NOMO-1 treated with dmso at 0.1 percent for 144 hours (cell line): ENCODE measurements at regions not wholly inside any gene's neighbourhood (a gene's known extent, or its start where the extent isn't known, plus 50 kb on each side); places are given as distances from the start of the nearest gene placed in this dataset.
"Not testable (repeated sequence)": the region's sequence is repeated elsewhere in the genome, so short reads cannot be mapped to it uniquely, and the experiment has no call there.

Source experiments
- DNase-seq: peaks from one replicate; lab custom pipeline; 2025; ENCODE audit not compliant: unreplicated experiment; lab: John Stamatoyannopoulos, UW

DNA sequence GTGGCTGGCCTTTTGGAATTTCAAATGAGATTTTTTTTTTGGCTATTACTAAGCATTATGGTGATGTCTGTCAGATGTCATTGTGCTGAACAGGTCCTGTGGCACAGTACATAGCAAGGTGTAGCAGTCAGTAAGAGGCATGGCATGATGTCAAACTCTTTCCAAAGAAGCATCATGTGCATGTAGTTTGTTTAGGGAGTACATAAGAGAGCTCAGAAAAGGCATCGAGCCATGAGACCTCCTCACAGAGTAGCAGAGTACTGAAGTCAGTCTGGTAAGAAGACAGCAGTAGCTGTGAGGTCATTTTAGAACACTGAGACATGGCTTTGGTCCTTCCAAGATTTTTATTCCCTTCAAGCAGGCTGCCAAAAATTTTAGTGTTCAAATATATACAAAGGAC is 134.9 kb upstream of the SPRED1 start:
- no peak for DNase-seq

DNA sequence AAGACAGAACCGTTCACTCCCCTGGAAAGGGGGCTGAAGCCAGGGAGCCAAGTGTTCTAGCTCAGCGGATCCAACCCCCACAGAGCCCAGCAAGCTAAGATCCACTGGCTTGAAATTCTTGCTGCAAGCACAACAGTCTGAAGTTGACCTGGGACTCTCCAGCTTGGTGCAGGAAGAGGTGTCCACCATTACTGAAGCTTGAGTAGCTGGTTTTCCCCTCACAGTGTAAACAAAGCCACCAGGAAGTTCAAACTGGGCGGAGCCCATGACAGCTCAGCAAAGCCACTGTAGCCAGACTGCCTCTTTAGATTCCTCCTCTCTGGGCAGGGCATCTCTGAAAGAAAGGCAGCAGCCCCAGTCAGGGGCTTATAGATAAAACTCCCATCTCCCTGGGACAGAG is 132.8 kb upstream of the SPRED1 start:
- DNase-seq: not testable (repeated sequence)

DNA sequence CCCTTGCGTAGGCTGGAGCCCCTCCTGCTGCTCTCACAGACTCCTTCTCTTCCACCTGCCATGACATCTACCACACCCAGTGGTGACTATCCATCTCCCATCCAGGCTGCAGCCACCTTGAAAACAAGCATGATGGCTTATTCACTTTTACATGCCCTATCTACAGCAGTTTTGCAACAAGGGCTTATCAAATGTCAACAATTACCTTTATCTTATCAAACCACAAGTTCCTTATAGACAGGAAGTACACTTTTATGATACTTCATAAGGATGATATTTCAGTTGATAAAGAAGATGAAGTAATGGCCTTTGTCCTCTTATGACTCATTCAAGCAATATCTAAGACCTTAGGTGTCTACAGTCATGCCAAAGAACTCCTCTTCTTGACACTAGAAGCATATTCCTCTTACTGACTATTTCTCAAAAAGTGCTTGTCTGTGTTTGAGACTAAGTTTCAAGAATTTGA is 125.3 kb upstream of the SPRED1 start:
- DNase-seq: no peak

DNA sequence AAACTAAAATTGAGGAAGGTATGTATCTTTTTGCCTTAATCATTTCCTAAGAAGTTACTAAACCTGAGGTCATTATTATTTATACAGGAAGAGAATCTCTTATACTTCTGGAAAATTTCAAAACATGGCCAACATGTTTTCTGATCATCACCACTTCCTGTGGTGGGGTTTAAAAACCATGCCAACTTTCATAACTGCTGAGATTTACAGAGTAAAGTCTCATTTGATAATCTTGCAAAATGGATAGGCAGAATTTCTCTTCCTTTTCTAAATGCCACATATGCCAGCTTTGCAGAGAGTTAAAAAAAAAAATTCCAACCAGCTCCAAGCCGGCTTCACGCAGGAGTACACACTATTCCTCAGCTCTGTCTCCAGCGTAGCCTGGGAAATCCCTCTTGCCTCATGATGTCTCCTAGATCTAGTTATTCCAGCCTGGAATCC is 124.3 kb upstream of the SPRED1 start:
- DNase-seq: no peak

DNA sequence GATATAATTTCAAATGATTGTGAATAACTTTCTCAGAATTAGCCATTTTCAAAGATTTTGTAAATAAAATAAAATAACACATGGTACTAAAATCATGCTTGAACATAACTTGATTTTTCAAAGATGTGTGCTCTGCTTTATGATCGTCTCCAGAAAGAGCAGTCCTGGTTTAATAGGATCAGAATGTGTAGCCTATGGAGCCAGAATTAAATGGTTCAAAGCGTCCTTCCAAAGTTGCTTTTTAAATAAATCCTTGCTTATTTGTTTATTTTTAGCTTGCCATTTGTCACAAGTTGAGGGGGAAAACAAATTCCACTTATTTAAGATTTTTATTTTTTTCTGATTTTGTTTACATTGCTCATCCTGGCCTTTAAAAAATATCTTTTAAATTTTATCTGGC is 123.7 kb upstream of the SPRED1 start:
- no peak for DNase-seq

DNA sequence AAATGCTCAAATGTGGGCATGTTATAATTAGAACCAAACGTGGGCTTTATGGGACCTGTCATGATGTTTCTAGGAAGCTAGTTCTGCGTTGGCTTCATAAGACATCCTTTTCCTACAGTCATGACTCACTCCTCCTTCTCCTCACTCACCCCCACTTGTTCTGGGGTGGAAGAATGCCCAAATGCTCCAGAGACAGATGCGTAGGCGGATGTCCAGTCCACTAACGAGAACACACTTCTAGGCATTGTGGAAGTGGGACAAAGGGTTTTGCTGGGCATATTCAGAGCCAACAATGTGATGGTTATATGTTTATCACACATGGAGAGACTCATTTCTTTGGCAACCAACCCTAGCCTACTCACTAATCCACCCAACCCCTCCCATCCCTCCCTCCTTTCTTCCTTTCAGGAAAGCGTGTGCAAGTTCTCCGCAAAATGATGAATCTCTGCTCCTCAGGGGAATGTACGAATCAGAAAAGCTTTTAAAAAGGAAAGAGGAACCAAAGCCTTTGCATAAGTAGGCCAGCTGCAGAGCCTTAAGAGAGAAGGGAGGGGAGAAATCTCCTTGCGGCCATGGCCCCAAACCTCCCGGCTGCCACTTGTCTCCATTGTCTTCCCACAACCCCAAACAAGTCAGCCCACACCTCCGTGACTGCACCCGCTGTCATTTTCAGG is 123.0 kb upstream of the SPRED1 start:
- no peak for DNase-seq

DNA sequence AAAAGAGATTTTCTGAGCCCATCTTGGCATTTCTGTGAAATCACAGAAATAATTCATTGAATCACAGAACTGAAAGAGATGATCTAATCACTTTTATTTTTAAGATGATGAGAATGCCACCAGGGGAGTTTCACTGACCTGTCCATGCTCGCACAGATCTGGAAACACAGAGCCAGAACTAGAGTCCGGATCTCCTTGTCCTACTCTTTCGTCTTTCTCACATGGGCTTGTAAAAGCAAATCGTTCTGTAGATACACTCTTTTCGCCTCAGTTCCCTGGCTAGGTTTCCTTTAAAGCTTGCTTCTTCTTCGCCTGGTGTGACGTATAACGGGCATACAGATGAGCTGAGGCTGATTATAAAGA is 122.5 kb upstream of the SPRED1 start:
- DNase-seq: no peak

DNA sequence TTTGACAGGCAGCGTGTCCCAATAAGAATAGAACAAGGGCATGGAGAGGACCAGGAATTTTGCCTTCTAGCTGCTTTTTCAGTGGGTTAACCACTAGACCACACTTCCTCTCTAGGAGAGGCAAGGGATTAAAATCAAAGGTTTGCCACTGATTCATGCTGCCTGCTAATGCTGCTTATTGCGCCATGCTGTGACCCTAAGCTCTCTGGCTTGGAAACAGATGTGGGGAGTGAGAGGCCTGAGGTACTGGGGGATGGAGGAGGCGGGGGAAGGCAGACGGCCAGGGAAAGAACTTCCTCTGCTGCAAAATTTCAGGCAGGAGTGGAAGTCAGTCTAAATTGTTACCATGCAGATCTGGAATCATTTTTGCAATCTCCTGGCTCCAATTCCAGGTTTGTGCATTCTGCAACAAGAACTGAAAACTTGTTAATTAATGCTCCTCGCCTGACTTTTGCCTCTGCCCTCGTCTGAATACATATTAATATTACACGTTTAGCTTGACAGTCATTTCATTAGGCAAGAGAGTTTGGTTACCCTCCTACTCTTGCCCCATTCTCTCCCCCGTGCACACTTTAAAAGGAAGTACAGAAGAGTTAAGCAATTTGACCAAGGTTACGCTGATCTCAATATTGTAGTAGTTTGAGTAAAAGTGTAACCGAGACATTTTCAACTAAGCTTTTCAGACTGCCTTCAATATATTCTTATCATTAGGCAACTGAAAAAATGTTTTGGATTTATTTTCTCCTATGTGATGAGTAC is 121.7 kb upstream of the SPRED1 start:
- DNase-seq: peak; percentile 76

DNA sequence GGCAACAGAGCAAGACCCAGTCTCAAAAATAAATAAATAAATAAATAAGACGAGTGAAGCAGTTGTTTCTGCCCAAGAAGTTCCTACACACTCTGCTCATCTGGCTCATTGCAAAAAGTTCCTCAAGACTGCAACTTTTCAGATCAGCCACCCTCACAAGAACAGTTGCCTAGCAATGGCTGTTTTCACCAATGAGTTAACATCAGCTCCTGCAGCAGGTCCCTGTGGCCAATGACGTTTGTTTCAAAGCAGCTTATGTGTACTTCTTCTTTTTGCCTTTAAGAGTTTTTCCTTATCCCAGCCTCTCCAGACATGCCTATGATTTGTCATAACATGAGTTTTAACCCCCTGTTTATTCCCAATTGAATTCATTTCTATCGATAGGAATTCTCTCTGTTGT is 118.4 kb upstream of the SPRED1 start:
- no peak for DNase-seq

DNA sequence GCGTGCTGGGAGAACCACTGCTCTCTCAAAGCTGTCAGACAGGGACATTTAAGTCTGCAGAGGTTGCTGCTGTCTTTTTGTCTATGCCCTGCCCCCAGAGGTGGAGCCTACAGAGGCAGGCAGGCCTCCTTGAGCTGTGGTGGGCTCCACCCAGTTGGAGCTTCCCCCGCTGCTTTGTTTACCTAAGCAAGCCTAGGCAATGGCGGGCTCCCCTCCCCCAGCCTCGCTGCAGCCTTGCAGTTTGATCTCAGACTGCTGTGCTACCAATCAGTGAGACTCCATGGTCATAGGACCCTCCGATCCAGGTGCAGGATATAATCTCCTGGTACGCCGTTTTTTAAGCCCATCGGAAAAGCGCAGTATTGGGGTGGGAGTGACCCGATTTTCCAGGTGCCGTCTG is 110.4 kb upstream of the SPRED1 start:
- not testable (repeated sequence) for DNase-seq

DNA sequence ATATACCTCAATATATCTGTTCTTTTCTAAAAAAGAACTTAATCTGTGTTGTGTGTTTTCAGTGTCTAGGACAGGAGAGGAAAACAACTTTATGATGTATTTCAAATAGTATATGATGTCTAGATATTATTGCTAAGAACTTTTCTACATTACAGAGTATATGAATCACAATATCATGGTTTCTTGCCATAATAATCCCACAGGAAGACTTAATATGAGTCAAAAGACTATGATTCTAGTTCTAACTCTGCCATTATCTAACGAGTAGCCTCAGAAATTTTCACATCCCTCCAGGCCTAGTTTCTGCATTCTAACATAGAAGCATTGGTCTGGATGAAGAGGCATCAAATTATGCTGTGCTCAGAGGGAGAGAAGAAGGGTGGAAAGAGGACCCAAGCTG is 107.7 kb upstream of the SPRED1 start:
- no peak for DNase-seq

DNA sequence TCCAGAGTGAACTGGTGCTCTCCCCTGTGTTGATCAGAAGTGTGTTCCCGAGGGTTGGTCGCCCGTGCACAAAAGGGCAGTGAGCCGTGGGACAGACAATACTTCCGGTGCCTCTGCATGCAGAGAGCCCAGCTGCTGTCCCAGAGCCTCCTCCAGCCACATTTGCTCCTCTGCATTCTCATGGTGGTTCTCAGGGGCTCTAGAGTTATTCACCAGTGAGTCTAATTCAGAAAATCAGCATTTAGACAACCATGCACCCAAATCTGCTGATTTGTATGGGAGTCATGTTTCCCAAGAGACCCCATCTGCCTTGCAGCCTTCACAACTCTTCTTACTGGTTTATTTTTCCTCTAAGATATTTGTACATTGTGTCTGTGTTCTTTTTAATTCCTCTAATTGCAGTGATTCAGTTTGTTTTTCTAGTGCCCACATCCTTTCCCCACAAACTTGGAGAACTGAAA is 107.0 kb upstream of the SPRED1 start:
- DNase-seq: no peak

DNA sequence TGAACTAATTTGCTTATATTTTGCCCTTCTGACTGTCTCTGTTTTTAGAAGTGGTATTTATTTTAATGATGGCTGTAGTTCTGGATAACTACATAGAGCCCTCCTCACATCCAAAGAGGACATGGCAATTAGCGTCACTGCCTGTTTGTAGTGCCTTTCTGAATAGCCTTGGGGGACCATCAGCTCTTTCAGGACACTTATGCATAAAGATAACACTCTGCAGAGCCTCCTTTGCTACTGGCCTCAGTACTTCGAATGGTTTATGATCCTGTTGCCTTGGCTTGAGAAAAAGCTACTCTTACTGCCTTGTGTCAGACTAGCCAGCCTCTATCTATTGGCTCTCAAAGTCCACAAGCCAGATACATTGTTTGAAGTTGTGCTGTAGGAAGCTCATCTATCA is 105.4 kb upstream of the SPRED1 start:
- no peak for DNase-seq

DNA sequence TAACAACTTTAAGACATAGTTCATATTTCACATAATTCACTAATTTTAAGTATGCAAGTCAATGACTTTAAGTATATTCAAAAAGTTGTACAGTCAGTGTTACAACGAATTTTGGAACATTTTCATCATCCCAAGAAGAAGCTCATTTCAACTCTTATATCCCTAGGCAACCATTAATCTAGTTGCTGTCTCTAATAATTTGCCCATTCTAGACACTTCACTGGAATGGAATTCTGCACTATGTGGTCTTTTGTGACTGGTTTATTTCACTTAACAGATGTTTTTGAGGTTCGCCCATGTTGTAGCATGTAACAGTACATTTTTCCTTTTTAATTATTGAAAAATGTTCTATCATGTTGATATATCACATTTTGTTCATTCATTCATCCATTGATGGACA is 104.2 kb upstream of the SPRED1 start:
- no peak for DNase-seq

DNA sequence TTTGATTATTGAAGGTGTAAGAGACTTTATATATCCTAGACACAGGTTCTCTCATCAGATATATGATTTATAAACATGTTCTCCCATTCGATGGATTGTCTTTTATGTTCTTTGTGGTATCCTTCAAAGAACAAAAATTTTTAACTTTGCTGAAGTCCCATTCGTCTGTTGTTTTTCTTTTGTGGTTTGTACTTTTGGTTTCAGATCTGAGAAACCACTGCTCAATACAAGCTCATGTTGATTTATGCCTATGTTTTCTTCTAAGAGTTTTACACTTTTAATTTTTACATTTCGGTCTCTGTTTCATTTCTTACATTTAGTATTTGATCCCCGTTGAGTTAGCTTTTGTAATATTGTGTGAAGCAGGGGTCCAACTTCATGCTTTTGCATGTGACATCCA is 103.3 kb upstream of the SPRED1 start:
- no peak for DNase-seq

DNA sequence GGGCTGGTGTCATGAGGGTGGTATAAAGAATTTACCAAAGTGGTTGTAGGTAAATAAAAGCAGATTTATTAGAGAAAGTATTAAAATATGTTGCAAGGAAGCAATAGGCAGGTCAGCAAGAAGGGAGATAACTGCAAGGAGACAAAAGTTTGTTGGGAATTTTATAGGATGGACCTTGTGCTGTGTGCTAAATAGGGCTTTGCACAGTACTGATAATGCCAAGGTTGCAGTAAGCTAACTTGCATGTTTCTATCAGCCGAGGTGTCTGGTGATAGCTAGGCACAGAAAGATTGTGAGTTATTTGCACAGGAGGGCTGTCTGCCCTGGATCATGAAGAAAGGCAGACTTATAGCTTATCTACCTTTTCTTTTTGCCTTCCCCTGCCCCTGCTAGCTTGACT is 102.5 kb upstream of the SPRED1 start:
- DNase-seq: no peak

DNA sequence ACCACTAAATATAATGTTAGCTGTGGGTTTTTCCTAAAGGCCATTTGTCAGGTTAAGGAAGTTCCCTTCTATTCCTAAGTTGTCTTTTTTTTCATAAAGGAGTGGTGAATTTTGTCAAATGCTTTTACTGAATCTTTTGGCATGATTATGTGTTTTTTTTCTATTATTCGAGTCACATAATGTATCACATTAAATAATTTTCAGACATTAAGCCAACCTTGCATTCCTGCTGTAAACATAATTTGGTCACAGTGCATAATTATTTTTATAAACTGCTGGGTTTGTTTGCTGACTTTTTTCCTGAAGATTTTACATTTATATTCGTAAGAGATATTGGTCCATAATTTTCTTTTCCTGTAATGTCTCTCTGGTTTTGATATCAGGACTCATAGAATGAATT is 101.8 kb upstream of the SPRED1 start:
- no peak for DNase-seq

DNA sequence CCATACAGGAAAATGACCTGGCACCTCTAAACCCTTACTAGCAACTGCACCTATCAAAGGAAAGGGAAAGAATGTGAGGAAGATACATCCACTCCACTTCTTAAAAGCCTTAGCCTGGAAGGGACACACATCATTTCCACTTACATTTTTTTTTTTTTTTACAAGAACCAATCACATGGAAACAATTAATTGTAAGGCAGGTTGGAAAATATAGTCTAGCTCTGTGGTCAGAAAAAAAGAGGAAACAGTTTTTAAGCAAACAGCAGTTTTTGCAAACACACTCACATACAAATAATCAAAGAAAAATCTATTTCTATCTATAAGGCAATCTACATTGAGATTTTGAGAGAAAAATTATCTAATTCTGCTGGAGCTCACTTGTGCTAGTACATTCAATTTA is 98.9 kb upstream of the SPRED1 start:
- no peak for DNase-seq

DNA sequence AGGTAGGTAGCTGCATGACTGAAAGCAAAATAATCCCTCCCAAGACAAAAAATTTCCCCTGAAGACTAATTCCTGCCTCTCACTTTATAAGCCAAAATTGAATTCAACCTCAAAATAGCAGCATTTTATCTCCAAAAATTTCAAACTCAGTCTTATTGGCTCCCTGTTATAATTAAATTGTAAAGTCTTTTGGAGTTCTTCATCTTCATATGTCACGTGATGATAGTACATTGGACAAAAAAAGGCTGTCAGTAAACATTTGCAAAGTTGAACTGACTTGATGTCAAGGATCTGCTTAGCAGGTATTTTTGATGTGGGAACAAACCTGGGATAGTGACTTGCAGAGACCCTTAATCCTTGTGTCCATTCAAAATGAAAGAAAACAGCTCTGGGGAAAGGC is 98.4 kb upstream of the SPRED1 start:
- no peak for DNase-seq

DNA sequence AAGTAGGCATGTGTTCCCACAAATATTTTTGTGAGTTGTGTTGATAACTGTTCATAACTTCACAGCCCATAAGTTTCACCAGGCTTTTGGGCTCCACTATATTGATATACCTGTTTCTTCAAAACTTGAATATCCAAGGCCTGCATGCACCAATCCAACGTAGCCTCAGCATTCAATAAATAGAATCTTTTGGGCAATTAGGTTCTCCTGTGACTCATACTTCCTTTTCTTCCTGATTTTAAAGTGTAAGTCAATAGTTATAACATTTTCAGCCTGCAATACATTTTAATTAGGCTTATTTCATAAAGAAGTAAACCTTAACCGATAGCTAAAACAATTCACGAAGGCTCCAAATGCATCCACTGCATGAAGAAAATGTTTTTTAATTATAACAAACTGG is 97.8 kb upstream of the SPRED1 start:
- DNase-seq: no peak

DNA sequence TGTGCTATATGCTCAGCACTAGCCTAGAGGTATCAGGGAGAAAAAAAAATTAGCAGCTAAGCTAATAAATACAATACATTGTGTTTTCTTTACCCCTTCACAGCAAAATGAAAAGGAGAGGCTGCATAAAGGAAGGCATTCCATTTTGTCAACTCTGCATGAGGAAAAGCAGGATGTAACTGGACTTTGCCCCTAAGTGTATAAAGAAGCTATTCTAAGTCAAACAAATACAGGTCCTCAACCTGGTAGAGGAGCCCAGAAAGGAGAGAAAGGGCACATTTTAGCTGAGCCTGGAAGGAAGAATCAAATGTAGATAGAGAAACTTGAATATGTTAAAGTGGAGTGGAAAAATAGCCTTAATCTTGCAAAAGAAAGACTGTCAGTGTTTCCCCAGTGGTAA is 89.0 kb upstream of the SPRED1 start:
- no peak for DNase-seq

DNA sequence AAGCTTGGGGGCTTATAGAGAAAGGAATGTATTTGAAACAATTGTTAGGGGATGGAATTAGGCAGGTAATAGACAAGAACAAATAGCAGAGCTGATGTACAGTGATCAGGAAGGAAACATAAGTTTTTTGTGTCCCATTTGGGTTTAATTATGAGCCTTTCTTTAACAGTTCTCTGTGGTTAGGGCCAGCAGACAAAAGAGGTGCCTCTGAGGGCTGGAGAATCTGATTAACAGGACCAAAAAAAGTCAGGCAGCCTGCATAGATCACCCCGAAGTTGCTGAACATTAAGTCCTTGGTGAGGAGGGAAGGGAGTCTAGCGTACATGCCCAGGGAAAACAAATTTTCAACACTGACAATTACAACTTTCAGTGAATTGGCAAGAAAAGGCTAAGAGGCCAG is 88.6 kb upstream of the SPRED1 start:
- DNase-seq: no peak

DNA sequence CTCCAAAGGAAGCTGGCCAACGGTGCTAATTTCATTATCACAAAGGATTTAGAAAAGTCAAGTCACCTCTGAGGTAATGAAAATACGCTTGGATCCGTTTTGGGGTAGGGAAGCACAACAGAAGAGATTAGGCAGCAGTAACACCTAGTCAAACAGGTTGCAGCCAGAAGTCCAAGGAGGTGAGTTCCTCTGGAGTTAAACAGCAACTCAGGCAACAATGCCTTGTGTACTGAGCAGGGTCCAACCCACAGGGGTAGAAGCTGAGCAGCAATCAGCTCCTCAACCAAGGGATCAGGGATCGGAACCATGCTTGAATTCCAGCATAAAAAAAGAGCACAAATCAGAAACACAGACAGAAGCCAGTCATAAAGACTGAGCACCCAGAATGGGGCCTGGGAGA is 88.1 kb upstream of the SPRED1 start:
- DNase-seq: no peak
